K562 (cell line): ENCODE measurements at regions not wholly inside any gene's neighbourhood (a gene's known extent, or its start where the extent isn't known, plus 50 kb on each side); places are given as distances from the start of the nearest gene placed in this dataset.

Experiments
- ATAC-seq: fragments of 200-7000 bp; cut with Tn5 transposase; 3 replicates; pipeline ENCODE4 v1.9.1; 2020; ENCODE audit warnings: moderate library complexity
- BruUV-seq: library from RNA; stranded (reverse); fragments of 400-500 nt; replicated peaks from 2 replicates; lab custom pipeline; 2021; lab: Mats Ljungman, UMichigan
- CTCF ChIA-PET: fragments of 300-600 bp; formaldehyde crosslinking; extraction: SDS; loops from one replicate; lab custom pipeline; 2021; ENCODE audit warnings: low intra/inter-chr PET ratio; lab: Yijun Ruan, JAX
- POLR2A ChIA-PET: fragments of 300-600, 350-650 bp; sonication (Branson Sonifier 250); formaldehyde crosslinking; extraction: SDS; loops from one replicate; lab custom pipeline; 2021; ENCODE audit warnings: antibody characterized with exemption, inconsistent platforms; lab: Yijun Ruan, JAX
- DNase-seq, 4 experiments: peaks; one replicate each; pipeline versions ENCODE4 v3.0.0 to v3.0.0-alpha.2; 2011 to 2018; ENCODE audit warnings: low spot score in 3 of 4, mixed read lengths in 3 of 4; ENCODE audit errors: extremely low read depth in 1 of 4
- FAIRE-seq: peaks from 2 replicates; lab custom pipeline; 2011; peaks lifted over from hg19 to GRCh38; lab: Jason Lieb, UNC
- H2AFZ ChIP-seq: 2 replicates; pipeline ENCODE4 v1.6.0; 2011; ENCODE audit warnings: low read depth, low read length, control low read depth, inconsistent platforms
- H3K27ac ChIP-seq: fragments of 200-600 bp; 3 replicates; pipeline ENCODE4 v1.8.0; 2011; ENCODE audit warnings: low read depth, mild to moderate bottlenecking, control low read depth, inconsistent platforms, low read length, moderate library complexity, mixed read lengths; ENCODE audit errors: extremely low read depth
- H3K27me3 ChIP-seq, 2 experiments: fragments of 300-600 bp in 1 of 2; 2 replicates in 1 of 2; 3 replicates in 1 of 2; pipeline versions ENCODE4 v1.6.0 to v1.8.0; 2011; ENCODE audit warnings: inconsistent platforms in 2 of 2, low read length in 2 of 2, mild to moderate bottlenecking in 1 of 2, mixed read lengths in 1 of 2, moderate library complexity in 1 of 2; ENCODE audit not compliant: control insufficient read depth in 2 of 2, insufficient read depth in 2 of 2
- H3K36me3 ChIP-seq: fragments of 300-600 bp; 3 replicates; pipeline ENCODE4 v1.8.0; 2011; ENCODE audit warnings: mild to moderate bottlenecking, low read length, inconsistent platforms; ENCODE audit not compliant: control insufficient read depth, insufficient read depth
- H3K4me1 ChIP-seq, 2 experiments: fragments of 200-600 bp in 1 of 2; replicated peaks in 1 of 2; 2 replicates in 1 of 2; 3 replicates in 1 of 2; pipeline versions ENCODE4 v1.5.1 to v1.8.0; 2011; ENCODE audit warnings: inconsistent platforms in 2 of 2, low read length in 2 of 2, mild to moderate bottlenecking in 1 of 2, mixed read lengths in 1 of 2, moderate library complexity in 1 of 2; ENCODE audit not compliant: control insufficient read depth in 2 of 2, insufficient read depth in 2 of 2
- H3K4me2 ChIP-seq: 2 replicates; pipeline ENCODE4 v1.6.1; 2011; ENCODE audit warnings: low read length, control low read depth, inconsistent platforms, mixed read lengths; ENCODE audit not compliant: insufficient read depth
- H3K4me3 ChIP-seq: fragments of 200-600 bp; sonication (generic), shearing (Covaris generic); 2 replicates; pipeline ENCODE4 v1.5.1; 2016; ENCODE audit warnings: control low read depth, inconsistent platforms
- H3K79me2 ChIP-seq: fragments of 200-600 bp; 3 replicates; pipeline ENCODE4 v1.8.0; 2011; ENCODE audit warnings: low read length, inconsistent platforms; ENCODE audit not compliant: control insufficient read depth, insufficient read depth
- H3K9ac ChIP-seq, 2 experiments: 2 replicates each; pipeline versions ENCODE4 v1.6.0 to v1.6.1; 2011; ENCODE audit warnings: low read depth in 2 of 2, low read length in 2 of 2, control low read depth in 1 of 2, inconsistent platforms in 1 of 2, mild to moderate bottlenecking in 1 of 2, mixed read lengths in 1 of 2; ENCODE audit not compliant: insufficient read depth in 1 of 2
- H3K9me1 ChIP-seq: one replicate; pipeline ENCODE4 v1.6.0; 2011; ENCODE audit warnings: inconsistent platforms, mild to moderate bottlenecking, low read length, moderate library complexity; ENCODE audit not compliant: control insufficient read depth, insufficient read depth
- H3K9me3 ChIP-seq: replicated peaks from 2 replicates; pipeline ENCODE4 v1.5.1; 2011; ENCODE audit warnings: low read depth, low read length, inconsistent platforms; ENCODE audit not compliant: control insufficient read depth, insufficient read depth
- H4K20me1 ChIP-seq: replicated peaks from 2 replicates; pipeline ENCODE4 v1.6.1; 2011; ENCODE audit warnings: low read length, inconsistent platforms, mixed read lengths; ENCODE audit not compliant: control insufficient read depth, insufficient read depth
- CBX5 ChIP-seq: IDR thresholded peaks from 2 replicates; pipeline ENCODE4 v1.6.1; 2014; ENCODE audit warnings: low read depth, borderline replicate concordance
- ESRRB ChIP-seq: fragments of 250-450 bp; sonication (Bioruptor Pico); IDR thresholded peaks from 2 replicates; pipeline ENCODE4 v1.5.0; 2020; ENCODE audit warnings: mild to moderate bottlenecking, moderate library complexity, borderline replicate concordance
- HDAC6 ChIP-seq: IDR thresholded peaks from 2 replicates; pipeline ENCODE4 v1.6.1; 2012; ENCODE audit warnings: low read depth, mild to moderate bottlenecking, control low read depth, inconsistent platforms, low read length, moderate library complexity
- KAT8 ChIP-seq: fragments of 450-650 bp; IDR thresholded peaks from 2 replicates; pipeline ENCODE4 v1.6.1; 2016; ENCODE audit warnings: low read depth, mild to moderate bottlenecking
- KLF1 ChIP-seq: fragments of 450-650 bp; IDR thresholded peaks from 2 replicates; pipeline ENCODE4 v1.6.1; 2016; ENCODE audit warnings: missing genetic modification characterization, missing compliant biosample characterization
- NCOA4 ChIP-seq: fragments of 450-650 bp; IDR thresholded peaks from 2 replicates; pipeline ENCODE4 v1.6.1; 2018; ENCODE audit warnings: mild to moderate bottlenecking; ENCODE audit not compliant: partially characterized antibody
- RBFOX2 ChIP-seq: fragments of 200-400 bp; formaldehyde crosslinking; IDR thresholded peaks from 2 replicates; pipeline ENCODE4 v1.6.1; 2017; ENCODE audit warnings: low read depth, mild to moderate bottlenecking, low read length, moderate library complexity
- SAFB2 ChIP-seq: fragments of 200-400 bp; formaldehyde crosslinking; IDR thresholded peaks from 2 replicates; pipeline ENCODE4 v1.6.1; 2018; ENCODE audit warnings: borderline replicate concordance, low read length, low read depth, moderate library complexity; ENCODE audit not compliant: severe bottlenecking
- XRCC5 ChIP-seq: fragments of 200-400 bp; formaldehyde crosslinking; IDR thresholded peaks from 2 replicates; pipeline ENCODE4 v1.6.1; 2017; ENCODE audit warnings: low read depth, mild to moderate bottlenecking, low read length
- ZNF584 ChIP-seq: fragments of 200-800 bp; sonication (Bioruptor generic); IDR thresholded peaks from 2 replicates; pipeline ENCODE4 v1.6.1; 2016; ENCODE audit warnings: low read depth, mild to moderate bottlenecking, missing genetic modification characterization, missing compliant biosample characterization
- WGBS: fragments of 100-300 bp; shearing (Covaris generic); methylation state at CpG from one replicate; pipeline ENCODE4 v1.1.6; 2016; ENCODE audit warnings: low coverage, mixed read lengths; ENCODE audit not compliant: insufficient coverage; ENCODE audit errors: missing lambda C conversion rate; 5-methylcytosine and 5-hydroxymethylcytosine counted together
- in situ Hi-C: fragments of 300-500 bp; cut with MboI; formaldehyde crosslinking; loops from 4 replicates; pipeline ENCODE4 v1.15.0; 2018; ENCODE audit warnings: inconsistent platforms, mixed read lengths
- intact Hi-C: fragments of 100-400 bp; cut with micrococcal nuclease; formaldehyde crosslinking; loops from 2 replicates; pipeline ENCODE4 v1.14.2; 2022
- TF ChIP-seq, protein P1 (sequence below): fragments of 450-650 bp; formaldehyde crosslinking; conservative IDR thresholded peaks from 2 replicates; pipeline ENCODE4 v1.4.0; 2022; ENCODE audit warnings: mild to moderate bottlenecking, missing genetic modification characterization

DNA sequence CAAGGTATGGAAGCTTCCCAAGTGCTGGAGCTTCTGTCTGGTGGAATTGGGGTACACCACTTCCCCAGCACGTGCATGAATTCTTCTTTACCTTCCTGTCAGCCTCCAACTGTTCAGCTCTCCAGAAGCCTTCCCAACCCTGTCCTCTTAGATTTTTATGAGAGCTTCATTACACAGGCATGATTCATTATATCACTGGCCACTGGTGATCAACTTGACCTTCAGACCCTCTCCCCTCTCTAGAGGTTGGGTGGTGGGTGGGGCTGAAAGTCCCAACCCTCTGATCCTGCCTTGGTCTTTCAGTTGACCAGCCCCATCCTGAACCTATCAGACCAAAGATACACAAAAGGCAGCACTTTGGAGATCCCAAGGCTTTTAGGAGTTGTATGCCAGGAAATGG, 795.7 kb upstream of the SOX9 start:
- Histone ChIP-seq H3K79me2 (no peaks in the 10 kb centered on the region; the same call in 2 of the 3 replicates), H3K27me3 (no peaks in the 10 kb centered on the region), H3K9me1 (no peaks in the 10 kb centered on the region), H3K9ac (no peak overlapping the region), H3K4me3 (no peak overlapping the region), H3K4me2 (no peak overlapping the region), H3K4me1 (no peaks in the 10 kb centered on the region), H3K36me3 (no peaks in the 10 kb centered on the region)
- in situ Hi-C loops: no loop called here
- CTCF ChIA-PET: no interaction called here
- no peak for DNase-seq
- POLR2A ChIA-PET: no interaction called here
- no peak for FAIRE-seq
- BruUV-seq: no TSS peak
- TF ChIP-seq SAFB2 (no peak), ZNF584 (CRISPR knock-in tag) (no peak), HDAC6 (no peak), XRCC5 (no peak), CBX5 (no peak), ESRRB (CRISPR knock-in tag) (no peak), RBFOX2 (no peak), NCOA4 (no peak), KLF1 (tag) (no peak), KAT8 (no peak)
- TF ChIP-seq, protein P1, sequence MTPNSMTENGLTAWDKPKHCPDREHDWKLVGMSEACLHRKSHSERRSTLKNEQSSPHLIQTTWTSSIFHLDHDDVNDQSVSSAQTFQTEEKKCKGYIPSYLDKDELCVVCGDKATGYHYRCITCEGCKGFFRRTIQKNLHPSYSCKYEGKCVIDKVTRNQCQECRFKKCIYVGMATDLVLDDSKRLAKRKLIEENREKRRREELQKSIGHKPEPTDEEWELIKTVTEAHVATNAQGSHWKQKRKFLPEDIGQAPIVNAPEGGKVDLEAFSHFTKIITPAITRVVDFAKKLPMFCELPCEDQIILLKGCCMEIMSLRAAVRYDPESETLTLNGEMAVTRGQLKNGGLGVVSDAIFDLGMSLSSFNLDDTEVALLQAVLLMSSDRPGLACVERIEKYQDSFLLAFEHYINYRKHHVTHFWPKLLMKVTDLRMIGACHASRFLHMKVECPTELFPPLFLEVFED (CRISPR knock-in tag): no peak
- TF ChIP-seq, all 486 proteins: peak for 0
- Histone ChIP-seq H3K27ac (no peak overlapping the region), H3K9me3 (no peaks in the 10 kb centered on the region), H2AFZ (no peak overlapping the region), H4K20me1 (no peaks in the 10 kb centered on the region)
- no peak for ATAC-seq
- intact Hi-C loops: no loop called here
- WGBS: 0% methylated on average over 1 of the region's 1 CpG
